ENCODE measurements at regions not wholly inside any gene's neighbourhood (a gene's known extent, or its start where the extent isn't known, plus 50 kb on each side); places are given as distances from the start of the nearest gene placed in this dataset.

- TF ChIP-seq ZNF462 (CRISPR knock-in tag; IDR thresholded peaks at IDR 0.05) (no peak), ZNF331 (CRISPR knock-in tag; IDR thresholded peaks at IDR 0.05; ENCODE audit: low read depth) (no peak), STAT1 (IDR thresholded peaks at IDR 0.05; ENCODE audit: unreplicated experiment) (no peak), POLR2AphosphoS5 (IDR thresholded peaks at IDR 0.05; ENCODE audit: low read depth) (no peak), EZH2phosphoT487 (IDR thresholded peaks at IDR 0.05; ENCODE audit: unreplicated experiment) (no peak)
Observed at GRCh38 chr5:3092664-3093063, 341.2 kb upstream of the IRX2 start (continued).

DNA sequence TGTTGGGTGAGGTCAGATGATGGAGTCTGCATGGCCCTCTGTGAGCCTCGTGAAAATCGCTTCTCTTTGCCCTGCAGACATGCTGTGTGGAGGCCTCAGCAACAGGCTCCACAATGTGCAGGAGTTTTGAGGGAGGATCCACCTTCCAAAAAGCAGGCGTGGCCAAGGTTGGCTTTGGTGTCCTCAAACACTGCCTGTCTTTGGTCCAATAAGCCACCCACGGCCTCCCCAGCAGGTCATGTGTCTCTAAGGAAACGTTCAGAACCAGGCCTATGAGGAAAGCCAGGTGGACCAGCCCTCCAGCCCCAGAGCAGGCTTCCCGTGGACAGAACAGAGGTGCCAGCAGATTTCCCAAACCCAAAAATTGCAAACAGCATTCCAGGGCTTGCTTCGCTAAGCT is 340.7 kb upstream of the IRX2 start:
- Histone ChIP-seq H3F3A (replicated peaks; ENCODE audit: low read depth) (no peaks in the 10 kb centered on the region), H3K36me3 (ENCODE audit: insufficient read depth) (no peaks in the 10 kb centered on the region), H3K27me3 (ENCODE audit: insufficient read depth) (no peaks in the 10 kb centered on the region), H3K79me2 (replicated peaks; ENCODE audit: insufficient read depth) (no peaks in the 10 kb centered on the region), H3K4me2 (no peak overlapping the region), H2AFZ (peak overlapping the region; percentile 72; the same call in 1 of the 2 replicates), H4K20me1 (replicated peaks; ENCODE audit: insufficient read depth) (no peaks in the 10 kb centered on the region), H3K27ac (ENCODE audit: low read depth) (no peak overlapping the region), H3K4me3 (no peak overlapping the region), H3K9me2 (ENCODE audit: insufficient read depth) (no peaks in the 10 kb centered on the region; the same call in 1 of the 2 replicates), H3K4me1 (ENCODE audit: insufficient read depth) (no peaks in the 10 kb centered on the region)
- Mint-ChIP-seq H3K4me1 (peaks cover 1% of the 10 kb centered on the region; the same call in 1 of the 3 replicates), H3K4me3 (no peak overlapping the region), H3K27ac (no peak overlapping the region), H3K27me3 (ENCODE audit: insufficient read depth, low read depth, poor library complexity) (peaks cover 10% of the 10 kb centered on the region), H3K36me3 (ENCODE audit: low read depth) (no peaks in the 10 kb centered on the region), H3K9me3 (no peaks in the 10 kb centered on the region; the same call in 2 of the 3 replicates)
- TF ChIP-seq CREB1 (CRISPR knock-in tag; IDR thresholded peaks at IDR 0.05; ENCODE audit: low read depth) (no peak), EZH2phosphoT487 (IDR thresholded peaks at IDR 0.05; ENCODE audit: unreplicated experiment) (no peak), NANOG (IDR thresholded peaks at IDR 0.05; ENCODE audit: borderline replicate concordance) (no peak), POLR2AphosphoS5 (IDR thresholded peaks at IDR 0.05; ENCODE audit: low read depth) (no peak), EZH2 (IDR thresholded peaks at IDR 0.05; ENCODE audit: low read depth, unreplicated experiment) (no peak), ZNF331 (CRISPR knock-in tag; IDR thresholded peaks at IDR 0.05; ENCODE audit: low read depth) (no peak)
- DNase-seq (ENCODE audit: low spot score) (no peak), ATAC-seq (no peak)
